ENCODE measurements at regions not wholly inside any gene's neighbourhood (a gene's known extent, or its start where the extent isn't known, plus 50 kb on each side); places are given as distances from the start of the nearest gene placed in this dataset.

- TF ChIP-seq ARNT (IDR thresholded peaks at IDR 0.05) = no peak
- TF ChIP-seq HDGF (IDR thresholded peaks at IDR 0.05; ENCODE audit: borderline replicate concordance) = no peak
- TF ChIP-seq SP1 (IDR thresholded peaks at IDR 0.05) = no peak
- no peak for TF ChIP-seq LEF1 (IDR thresholded peaks at IDR 0.05; ENCODE audit: borderline replicate concordance)
- no peak for TF ChIP-seq TARDBP (IDR thresholded peaks at IDR 0.05)
- no peak for TF ChIP-seq SUZ12 (IDR thresholded peaks at IDR 0.05)
- TF ChIP-seq FOXK2 (IDR thresholded peaks at IDR 0.05) = no peak
- TF ChIP-seq NFRKB (IDR thresholded peaks at IDR 0.05) = no peak
Observed at GRCh38 chr11:109658190-109658589, 236.2 kb downstream of the C11orf87 start.
